HEK293 (cell line): ENCODE measurements at regions not wholly inside any gene's neighbourhood (a gene's known extent, or its start where the extent isn't known, plus 50 kb on each side); places are given as distances from the start of the nearest gene placed in this dataset.
"Not testable (repeated sequence)": the region's sequence is repeated elsewhere in the genome, so short reads cannot be mapped to it uniquely, and the experiment has no call there.

ENCODE experiments used
- CTCF ChIA-PET: fragments of 350-600 bp; formaldehyde crosslinking; extraction: SDS; loops from one replicate; lab custom pipeline; 2021; ENCODE audit warnings: antibody characterized with exemption; lab: Yijun Ruan, JAX
- POLR2A ChIA-PET: fragments of 300-600 bp; formaldehyde crosslinking; extraction: SDS; loops from one replicate; lab custom pipeline; 2020; ENCODE audit warnings: antibody characterized with exemption, inconsistent platforms; lab: Yijun Ruan, JAX
- H3K27ac ChIP-seq: fragments of 200-500 bp; sonication (Bioruptor generic); 2 replicates; pipeline ENCODE4 v1.5.1; 2014; ENCODE audit warnings: low read depth, low read length, control low read depth, inconsistent platforms; ENCODE audit errors: extremely low read depth
- H3K36me3 ChIP-seq, 2 experiments: fragments of 200-500 bp in 1 of 2; sonication (Bioruptor generic) in 1 of 2; 1 replicate in 1 of 2; 2 replicates in 1 of 2; pipeline ENCODE4 v1.5.1; 2014 to 2017; ENCODE audit warnings: inconsistent platforms in 2 of 2, low read length in 2 of 2; ENCODE audit not compliant: control insufficient read depth in 2 of 2, insufficient read depth in 1 of 2
- H3K4me1 ChIP-seq: fragments of 200-500 bp; sonication (Bioruptor generic); 2 replicates; pipeline ENCODE4 v1.5.1; 2014; ENCODE audit warnings: mild to moderate bottlenecking, low read length, inconsistent platforms; ENCODE audit not compliant: control insufficient read depth, insufficient read depth
- H3K4me3 ChIP-seq: 2 replicates; pipeline ENCODE4 v1.5.1; 2011; ENCODE audit warnings: low read depth, mild to moderate bottlenecking, control low read depth, low read length, moderate library complexity
- H3K9me3 ChIP-seq: fragments of 200-500 bp; sonication (Bioruptor generic); 2 replicates; pipeline ENCODE4 v1.5.1; 2014; ENCODE audit warnings: low read depth, low read length, inconsistent platforms; ENCODE audit not compliant: control insufficient read depth, insufficient read depth
- BCL11B ChIP-seq: fragments of 450-650 bp; formaldehyde crosslinking; IDR thresholded peaks from 2 replicates; pipeline ENCODE4 v1.5.1; 2016; ENCODE audit warnings: low read depth, missing biosample characterization, missing genetic modification characterization
- KLF10 ChIP-seq: fragments of 450-650 bp; IDR thresholded peaks from 2 replicates; pipeline ENCODE4 v1.5.1; 2018; ENCODE audit warnings: missing biosample characterization, mild to moderate bottlenecking, missing genetic modification characterization
- MZF1 ChIP-seq: fragments of 450-650 bp; formaldehyde crosslinking; IDR thresholded peaks from 2 replicates; pipeline ENCODE4 v1.5.1; 2017; ENCODE audit warnings: missing biosample characterization, missing genetic modification characterization, borderline replicate concordance
- TSHZ1 ChIP-seq: fragments of 450-650 bp; formaldehyde crosslinking; IDR thresholded peaks from 2 replicates; pipeline ENCODE4 v1.5.1; 2016; ENCODE audit warnings: missing biosample characterization, missing genetic modification characterization, borderline replicate concordance
- ZFHX2 ChIP-seq: fragments of 450-650 bp; formaldehyde crosslinking; conservative IDR thresholded peaks from 2 replicates; pipeline ENCODE4 v1.5.1; 2016; ENCODE audit warnings: missing biosample characterization, missing genetic modification characterization
- ZNF121 ChIP-seq: fragments of 450-650 bp; formaldehyde crosslinking; IDR thresholded peaks from 2 replicates; pipeline ENCODE4 v1.5.1; 2016; ENCODE audit warnings: missing biosample characterization, missing genetic modification characterization
- ZNF157 ChIP-seq: fragments of 450-650 bp; formaldehyde crosslinking; IDR thresholded peaks from 2 replicates; pipeline ENCODE4 v1.5.1; 2016; ENCODE audit warnings: missing biosample characterization, missing genetic modification characterization
- ZNF354C ChIP-seq: fragments of 450-650 bp; formaldehyde crosslinking; IDR thresholded peaks from 2 replicates; pipeline ENCODE4 v1.5.1; 2016; ENCODE audit warnings: missing biosample characterization, missing genetic modification characterization, low read depth, borderline replicate concordance
- ZNF514 ChIP-seq: fragments of 450-650 bp; formaldehyde crosslinking; IDR thresholded peaks from 2 replicates; pipeline ENCODE4 v1.5.1; 2016; ENCODE audit warnings: missing biosample characterization, missing genetic modification characterization
- ZNF544 ChIP-seq: fragments of 450-650 bp; formaldehyde crosslinking; IDR thresholded peaks from 2 replicates; pipeline ENCODE4 v1.5.0; 2017; ENCODE audit warnings: missing biosample characterization, missing genetic modification characterization
- ZNF596 ChIP-seq: fragments of 450-650 bp; IDR thresholded peaks from 2 replicates; pipeline ENCODE4 v1.5.0; 2018; ENCODE audit warnings: missing biosample characterization, mild to moderate bottlenecking, missing genetic modification characterization, moderate library complexity
- ZNF629 ChIP-seq: fragments of 450-650 bp; formaldehyde crosslinking; IDR thresholded peaks from 2 replicates; pipeline ENCODE4 v1.5.1; 2017; ENCODE audit warnings: missing biosample characterization, missing genetic modification characterization
- ZNF658 ChIP-seq: fragments of 450-650 bp; formaldehyde crosslinking; IDR thresholded peaks from 2 replicates; pipeline ENCODE4; 2016; ENCODE audit warnings: missing biosample characterization, missing genetic modification characterization
- ZNF670 ChIP-seq: fragments of 450-650 bp; formaldehyde crosslinking; IDR thresholded peaks from 2 replicates; pipeline ENCODE4 v1.5.1; 2016; ENCODE audit warnings: missing biosample characterization, missing genetic modification characterization, low read depth
- ZNF747 ChIP-seq: fragments of 450-650 bp; formaldehyde crosslinking; IDR thresholded peaks from 2 replicates; pipeline ENCODE4 v1.5.1; 2016; ENCODE audit warnings: missing biosample characterization, missing genetic modification characterization
- TF ChIP-seq, protein P1 (sequence below): fragments of 450-650 bp; formaldehyde crosslinking; conservative IDR thresholded peaks from 2 replicates; pipeline ENCODE4 v1.5.1; 2016; ENCODE audit warnings: low read depth, missing biosample characterization, missing genetic modification characterization

- TF ChIP-seq TSHZ1 = no peak
- no peak for TF ChIP-seq ZNF157 (tag by site-specific recombination)
- no peak for TF ChIP-seq ZNF354C (tag by site-specific recombination)
- no peak for TF ChIP-seq ZNF121 (tag by site-specific recombination)
- TF ChIP-seq ZNF629 = no peak
- no peak for TF ChIP-seq ZFHX2
These were observed 63.7 kb upstream of the ARSJ start (continued) for GRCh38 chr4:114043116-114043515.

DNA sequence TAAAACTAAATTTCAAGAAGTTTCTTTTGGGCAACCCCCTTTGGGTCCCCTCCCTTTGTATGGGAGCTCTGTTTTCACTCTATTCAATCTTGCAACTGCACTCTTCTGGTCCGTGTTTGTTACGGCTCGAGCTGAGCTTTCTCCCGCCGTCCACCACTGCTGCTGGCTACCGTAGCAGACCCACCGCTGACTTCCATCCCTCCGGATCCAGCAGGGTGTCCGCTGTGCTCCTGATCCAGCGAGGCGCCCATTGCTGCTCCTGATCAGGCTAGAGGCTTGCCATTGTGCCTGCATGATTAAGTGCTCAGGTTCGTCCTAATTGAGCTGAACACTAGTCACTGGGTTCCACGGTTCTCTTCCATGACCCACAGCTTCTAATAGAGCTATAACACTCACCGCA is 64.9 kb upstream of the ARSJ start:
- POLR2A ChIA-PET, H3K36me3 ChIP-seq, H3K4me3 ChIP-seq, H3K27ac ChIP-seq, H3K9me3 ChIP-seq, H3K4me1 ChIP-seq: not testable (repeated sequence)
- CTCF ChIA-PET = interaction anchor here (0.7 kb wide), 1 partner anchor 1102 kb away, joined by 3 read pairs; no protein-coding TSS in a partner anchor

GRCh38 chr4:114046331-114046730 is 66.9 kb upstream of the ARSJ start:
- POLR2A ChIA-PET = no interaction called here
- TF ChIP-seq ZNF747 (tag by site-specific recombination) (no peak), MZF1 (no peak), KLF10 (tag by site-specific recombination) (no peak), ZNF514 (no peak), ZNF658 (no peak), BCL11B (tag by site-specific recombination) (no peak), ZNF596 (no peak), ZNF544 (tag by site-specific recombination) (no peak), ZNF670 (tag by site-specific recombination) (no peak)
- TF ChIP-seq, protein P1, sequence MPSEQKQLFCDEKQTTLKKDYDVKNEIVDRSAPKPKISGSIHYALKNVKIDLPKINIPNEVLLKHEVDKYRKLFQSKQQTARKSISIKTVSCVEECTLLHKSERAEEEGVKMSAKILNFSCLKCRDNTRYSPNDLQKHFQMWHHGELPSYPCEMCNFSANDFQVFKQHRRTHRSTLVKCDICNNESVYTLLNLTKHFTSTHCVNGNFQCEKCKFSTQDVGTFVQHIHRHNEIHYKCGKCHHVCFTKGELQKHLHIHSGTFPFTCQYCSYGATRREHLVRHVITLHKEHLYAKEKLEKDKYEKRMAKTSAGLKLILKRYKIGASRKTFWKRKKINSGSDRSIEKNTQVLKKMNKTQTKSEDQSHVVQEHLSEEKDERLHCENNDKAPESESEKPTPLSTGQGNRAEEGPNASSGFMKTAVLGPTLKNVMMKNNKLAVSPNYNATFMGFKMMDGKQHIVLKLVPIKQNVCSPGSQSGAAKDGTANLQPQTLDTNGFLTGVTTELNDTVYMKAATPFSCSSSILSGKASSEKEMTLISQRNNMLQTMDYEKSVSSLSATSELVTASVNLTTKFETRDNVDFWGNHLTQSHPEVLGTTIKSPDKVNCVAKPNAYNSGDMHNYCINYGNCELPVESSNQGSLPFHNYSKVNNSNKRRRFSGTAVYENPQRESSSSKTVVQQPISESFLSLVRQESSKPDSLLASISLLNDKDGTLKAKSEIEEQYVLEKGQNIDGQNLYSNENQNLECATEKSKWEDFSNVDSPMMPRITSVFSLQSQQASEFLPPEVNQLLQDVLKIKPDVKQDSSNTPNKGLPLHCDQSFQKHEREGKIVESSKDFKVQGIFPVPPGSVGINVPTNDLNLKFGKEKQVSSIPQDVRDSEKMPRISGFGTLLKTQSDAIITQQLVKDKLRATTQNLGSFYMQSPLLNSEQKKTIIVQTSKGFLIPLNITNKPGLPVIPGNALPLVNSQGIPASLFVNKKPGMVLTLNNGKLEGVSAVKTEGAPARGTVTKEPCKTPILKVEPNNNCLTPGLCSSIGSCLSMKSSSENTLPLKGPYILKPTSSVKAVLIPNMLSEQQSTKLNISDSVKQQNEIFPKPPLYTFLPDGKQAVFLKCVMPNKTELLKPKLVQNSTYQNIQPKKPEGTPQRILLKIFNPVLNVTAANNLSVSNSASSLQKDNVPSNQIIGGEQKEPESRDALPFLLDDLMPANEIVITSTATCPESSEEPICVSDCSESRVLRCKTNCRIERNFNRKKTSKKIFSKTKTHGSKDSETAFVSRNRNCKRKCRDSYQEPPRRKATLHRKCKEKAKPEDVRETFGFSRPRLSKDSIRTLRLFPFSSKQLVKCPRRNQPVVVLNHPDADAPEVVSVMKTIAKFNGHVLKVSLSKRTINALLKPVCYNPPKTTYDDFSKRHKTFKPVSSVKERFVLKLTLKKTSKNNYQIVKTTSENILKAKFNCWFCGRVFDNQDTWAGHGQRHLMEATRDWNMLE (tag by site-specific recombination) = no peak
- TF ChIP-seq, all 188 proteins: peak for 0
- Histone ChIP-seq H3K36me3 (no peaks in the 10 kb centered on the region), H3K27ac (no peak overlapping the region), H3K4me3 (no peak overlapping the region), H3K9me3 (no peaks in the 10 kb centered on the region), H3K4me1 (no peaks in the 10 kb centered on the region)
- CTCF ChIA-PET = no interaction called here

DNA sequence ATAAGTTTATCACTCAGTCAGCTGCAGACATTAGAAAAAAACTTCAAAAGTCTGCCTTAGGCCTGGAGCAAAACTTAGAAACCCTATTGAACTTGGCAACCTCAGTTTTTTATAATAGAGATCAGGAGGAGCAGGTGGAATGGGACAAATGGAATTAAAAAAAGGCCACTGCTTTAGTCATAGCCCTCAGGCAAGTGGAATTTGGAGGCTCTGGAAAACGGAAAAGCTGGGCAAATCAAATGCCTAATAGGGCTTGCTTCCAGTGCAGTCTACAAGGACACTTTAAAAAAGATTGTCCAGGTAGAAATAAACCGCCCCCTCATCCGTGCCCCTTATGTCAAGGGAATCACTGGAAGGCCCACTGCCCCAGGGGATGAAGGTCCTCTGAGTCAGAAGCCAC is 68.7 kb upstream of the ARSJ start:
- H3K4me1 ChIP-seq, H3K36me3 ChIP-seq, POLR2A ChIA-PET, H3K9me3 ChIP-seq, H3K27ac ChIP-seq, CTCF ChIA-PET, H3K4me3 ChIP-seq: not testable (repeated sequence)
